GM12878 (cell line): ENCODE measurements at regions not wholly inside any gene's neighbourhood (a gene's known extent, or its start where the extent isn't known, plus 50 kb on each side); places are given as distances from the start of the nearest gene placed in this dataset.

Experiments
- ATAC-seq: fragments of 200-7000 bp; cut with Tn5 transposase; 3 replicates; pipeline ENCODE4 v1.9.1; 2020; ENCODE audit warnings: mild to moderate bottlenecking, moderate library complexity
- BruUV-seq: library from RNA; stranded (reverse); fragments of 400-500 nt; replicated peaks from 2 replicates; lab custom pipeline; 2021; lab: Mats Ljungman, UMichigan
- CTCF ChIA-PET: fragments of 300-600 bp; sonication (Branson Sonifier 250); formaldehyde crosslinking; extraction: SDS; loops from one replicate; lab custom pipeline; 2021; ENCODE audit warnings: inconsistent platforms; lab: Yijun Ruan, JAX
- POLR2A ChIA-PET: fragments of 350-600 bp; formaldehyde crosslinking; extraction: SDS; loops from one replicate; lab custom pipeline; 2021; ENCODE audit warnings: inconsistent platforms; lab: Charles Lee
- RAD21 ChIA-PET: fragments of 300-600 bp; sonication (Branson Sonifier 250); formaldehyde crosslinking; loops from one replicate; lab custom pipeline; 2023; ENCODE audit warnings: antibody characterized with exemption; ENCODE audit not compliant: unreplicated experiment; lab: Charles Lee
- SMC1A ChIA-PET: fragments of 300-600 bp; sonication (Branson Sonifier 250); formaldehyde crosslinking; loops from one replicate; lab custom pipeline; 2023; ENCODE audit not compliant: unreplicated experiment, uncharacterized antibody; lab: Charles Lee
- DNase-seq: peaks from one replicate; pipeline ENCODE4 v3.0.0-alpha.2; 2011; ENCODE audit warnings: low read depth, low spot score
- FAIRE-seq: peaks from 3 replicates; lab custom pipeline; 2011; peaks lifted over from hg19 to GRCh38; lab: Jason Lieb, UNC
- H2AFZ ChIP-seq: 2 replicates; pipeline ENCODE4 v1.6.0; 2011; ENCODE audit warnings: low read depth, low read length, control low read depth; ENCODE audit not compliant: control insufficient read depth
- H3K27ac ChIP-seq: 2 replicates; pipeline ENCODE4 v1.5.1; 2011; ENCODE audit warnings: control low read depth; ENCODE audit not compliant: control insufficient read depth, insufficient read depth
- H3K27me3 ChIP-seq, 2 experiments: replicated peaks in 1 of 2; 2 replicates each; pipeline versions ENCODE4 v1.6.0 to v1.6.1; 2011; ENCODE audit warnings: low read length in 1 of 2; ENCODE audit not compliant: control insufficient read depth in 2 of 2, insufficient read depth in 2 of 2
- H3K36me3 ChIP-seq, 2 experiments: 2 replicates each; pipeline ENCODE4 v1.5.1; 2011; ENCODE audit warnings: low read length in 1 of 2; ENCODE audit not compliant: control insufficient read depth in 2 of 2, insufficient read depth in 2 of 2
- H3K4me1 ChIP-seq: 2 replicates; pipeline ENCODE4 v1.6.1; 2011; ENCODE audit warnings: mild to moderate bottlenecking, low read length, moderate library complexity, mixed read lengths; ENCODE audit not compliant: control insufficient read depth, insufficient read depth
- H3K4me2 ChIP-seq: 2 replicates; pipeline ENCODE4 v1.6.0; 2011; ENCODE audit warnings: control low read depth; ENCODE audit not compliant: control insufficient read depth, insufficient read depth
- H3K4me3 ChIP-seq: fragments of 200-600 bp; sonication (generic); 2 replicates; pipeline ENCODE4 v1.5.1; 2016
- H3K79me2 ChIP-seq: 2 replicates; pipeline ENCODE4 v1.6.0; 2011; ENCODE audit warnings: low read length; ENCODE audit not compliant: control insufficient read depth, insufficient read depth
- H3K9ac ChIP-seq: 2 replicates; pipeline ENCODE4 v1.8.0; 2011; ENCODE audit warnings: low read length, control low read depth, mixed read lengths; ENCODE audit not compliant: control insufficient read depth, insufficient read depth
- H3K9me3 ChIP-seq: replicated peaks from 3 replicates; pipeline ENCODE4 v1.5.1; 2011; ENCODE audit warnings: mild to moderate bottlenecking, low read length; ENCODE audit not compliant: control insufficient read depth, insufficient read depth
- H4K20me1 ChIP-seq: 2 replicates; pipeline ENCODE4 v1.6.0; 2011; ENCODE audit not compliant: control insufficient read depth, insufficient read depth
- ATF2 ChIP-seq: IDR thresholded peaks from 2 replicates; pipeline ENCODE4 v1.6.1; 2012; ENCODE audit warnings: low read length, inconsistent platforms
- CHD2 ChIP-seq: IDR thresholded peaks from 2 replicates; pipeline ENCODE4 v1.6.1; 2011; ENCODE audit warnings: low read depth, low read length, improper control_type of control experiment, borderline replicate concordance
- E2F8 ChIP-seq: fragments of 450-650 bp; IDR thresholded peaks from 2 replicates; pipeline ENCODE4 v1.6.1; 2018; ENCODE audit warnings: mild to moderate bottlenecking, low read depth, moderate library complexity; ENCODE audit not compliant: partially characterized antibody
- ELK1 ChIP-seq: IDR thresholded peaks from 2 replicates; pipeline ENCODE4 v1.6.1; 2012; ENCODE audit warnings: low read depth, low read length, improper control_type of control experiment
- HCFC1 ChIP-seq: fragments of 150-350 bp; IDR thresholded peaks from 2 replicates; pipeline ENCODE4 v1.6.1; 2014; ENCODE audit warnings: low read length
- IKZF1 ChIP-seq: fragments of 450-650 bp; conservative IDR thresholded peaks from 2 replicates; pipeline ENCODE4 v1.6.1; 2017; ENCODE audit warnings: antibody characterized with exemption, mild to moderate bottlenecking
- IRF5 ChIP-seq: fragments of 450-650 bp; IDR thresholded peaks from 2 replicates; pipeline ENCODE4 v1.6.1; 2017; ENCODE audit warnings: borderline replicate concordance
- NR2F1 ChIP-seq: fragments of 450-650 bp; conservative IDR thresholded peaks from 2 replicates; pipeline ENCODE4 v1.6.1; 2017; ENCODE audit warnings: mild to moderate bottlenecking
- POLR2AphosphoS5 ChIP-seq: IDR thresholded peaks from 2 replicates; pipeline ENCODE4 v1.6.1; 2011; ENCODE audit warnings: mild to moderate bottlenecking, low read length, inconsistent platforms
- POU2F2 ChIP-seq: IDR thresholded peaks from 3 replicates; pipeline ENCODE4 v1.6.1; 2011; ENCODE audit warnings: low read depth, mild to moderate bottlenecking, low read length, borderline replicate concordance
- RAD21 ChIP-seq: IDR thresholded peaks from 2 replicates; pipeline ENCODE4 v1.6.1; 2011; ENCODE audit warnings: mild to moderate bottlenecking, low read depth, low read length, moderate library complexity; ENCODE audit not compliant: insufficient read depth
- RUNX3 ChIP-seq: IDR thresholded peaks from 2 replicates; pipeline ENCODE4 v1.6.1; 2012; ENCODE audit warnings: low read length, inconsistent platforms
- SIN3A ChIP-seq: IDR thresholded peaks from 2 replicates; pipeline ENCODE4 v1.6.1; 2012; ENCODE audit warnings: low read depth, low read length, improper control_type of control experiment
- SMC3 ChIP-seq: IDR thresholded peaks from 2 replicates; pipeline ENCODE4 v1.6.1; 2011; ENCODE audit warnings: low read length, improper control_type of control experiment, borderline replicate concordance
- STAT3 ChIP-seq: IDR thresholded peaks from 2 replicates; pipeline ENCODE4 v1.6.1; 2011; ENCODE audit warnings: low read depth, low read length, improper control_type of control experiment
- TCF12 ChIP-seq: IDR thresholded peaks from 2 replicates; pipeline ENCODE4 v1.6.1; 2011; ENCODE audit warnings: low read depth, mild to moderate bottlenecking, low read length
- ZNF384 ChIP-seq: IDR thresholded peaks from 2 replicates; pipeline ENCODE4 v1.6.1; 2012; ENCODE audit warnings: low read depth, mild to moderate bottlenecking, low read length, improper control_type of control experiment, borderline replicate concordance
- WGBS: methylation state at CpG from one replicate; pipeline ENCODE4 v1.1.6; 2016; ENCODE audit warnings: low lambda C conversion rate; ENCODE audit not compliant: insufficient replicate concordance, insufficient coverage; ENCODE audit errors: missing lambda C conversion rate; 5-methylcytosine and 5-hydroxymethylcytosine counted together
- in situ Hi-C: fragments of 300-500 bp; cut with MboI; formaldehyde crosslinking; loops from 9 replicates; pipeline ENCODE4 v1.14.3; 2018; ENCODE audit warnings: mixed read lengths
- intact Hi-C: fragments of 100-400 bp; cut with micrococcal nuclease; formaldehyde crosslinking; loops from one replicate; pipeline ENCODE4 v1.14.2; 2022; ENCODE audit not compliant: unreplicated experiment

- no TSS peak for BruUV-seq
- intact Hi-C loops (loop anchor here (1.0 to 10.0 kb wide), 3 partner anchors 62 to 1590 kb away; no protein-coding TSS in a partner anchor), in situ Hi-C loops (loop anchor here (5.0 to 10.0 kb wide), 2 partner anchors 1334 to 1592 kb away; no protein-coding TSS in a partner anchor)
- WGBS = 8% methylated on average over 7 of the region's 7 CpGs
- H3K4me2 ChIP-seq = no peak overlapping the region
- no peaks in the 10 kb centered on the region for H3K4me1 ChIP-seq
- CTCF ChIA-PET = interaction anchor here (0.7 to 2.8 kb wide), 11 partner anchors 11 to 1897 kb away, joined by 3 to 12 read pairs (median 4); no protein-coding TSS in a partner anchor
- no peaks in the 10 kb centered on the region for H3K9me3 ChIP-seq
- no peak overlapping the region for H3K4me3 ChIP-seq
- ATAC-seq (no peak), FAIRE-seq (peak; percentile 78), DNase-seq (no peak)
- no peaks in the 10 kb centered on the region for H3K79me2 ChIP-seq
- H3K27me3 ChIP-seq = no peaks in the 10 kb centered on the region
- no peak overlapping the region for H3K9ac ChIP-seq
- H4K20me1 ChIP-seq = no peaks in the 10 kb centered on the region
- POLR2A ChIA-PET = no interaction called here
- SMC1A ChIA-PET = interaction anchor here (0.9 to 1.8 kb wide), 4 partner anchors 584 to 1896 kb away, joined by 3 to 6 read pairs (median 4); no protein-coding TSS in a partner anchor
- no peak overlapping the region for H2AFZ ChIP-seq
- H3K36me3 ChIP-seq = no peaks in the 10 kb centered on the region
- no peak overlapping the region for H3K27ac ChIP-seq
- RAD21 ChIA-PET = interaction anchor here (0.9 kb wide), 1 partner anchor 1330 kb away, joined by 3 read pairs; no protein-coding TSS in a partner anchor
- no peak for TF ChIP-seq ATF2
- no peak for TF ChIP-seq STAT3
- no peak for TF ChIP-seq E2F8
- peak; percentile 80 for TF ChIP-seq SMC3
- TF ChIP-seq IRF5 = no peak
- no peak for TF ChIP-seq SIN3A
- no peak for TF ChIP-seq IKZF1
- peak; percentile 65; the same call in 1 of the 2 replicates for TF ChIP-seq ZNF384
- TF ChIP-seq RAD21 = peak; percentile 83
- TF ChIP-seq HCFC1 = no peak
- TF ChIP-seq ELK1 = no peak
- TF ChIP-seq POU2F2 = no peak
- no peak for TF ChIP-seq NR2F1
- TF ChIP-seq TCF12 = no peak
- no peak for TF ChIP-seq CHD2
- no peak for TF ChIP-seq POLR2AphosphoS5
- TF ChIP-seq RUNX3 = peak; percentile 59
Observed at GRCh38 chr17:14926526-14927122, 338.5 kb downstream of the PMP22 start.
